ENCODE measurements at regions not wholly inside any gene's neighbourhood (a gene's known extent, or its start where the extent isn't known, plus 50 kb on each side); places are given as distances from the start of the nearest gene placed in this dataset.

DNA sequence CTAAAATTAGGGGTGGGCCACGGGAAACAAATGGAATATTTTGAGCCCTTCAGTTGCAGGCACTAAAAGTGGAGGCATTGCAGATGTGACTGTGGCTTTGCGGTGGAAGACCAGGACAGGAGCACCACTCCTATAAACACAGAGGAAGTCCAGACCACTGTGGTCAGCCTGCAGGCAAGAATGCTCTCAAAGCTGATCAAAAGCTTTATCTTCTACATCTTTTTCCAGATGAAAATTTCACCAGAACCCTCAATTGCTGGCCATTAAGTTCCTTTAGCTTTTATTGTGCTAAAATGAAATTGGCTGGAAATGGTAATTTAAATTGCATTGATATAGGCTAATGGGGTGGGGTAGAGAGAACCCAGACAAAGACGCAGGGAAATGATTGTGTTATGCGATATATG lies 208.8 kb downstream of the ERCC6L2 start (continued):
- TF ChIP-seq RREB1 (CRISPR knock-in tag; IDR thresholded peaks at IDR 0.05) (no peak), DNMT1 (IDR thresholded peaks at IDR 0.05) (no peak), ARID1B (IDR thresholded peaks at IDR 0.05) (no peak)
- TF ChIP-seq, protein P1, sequence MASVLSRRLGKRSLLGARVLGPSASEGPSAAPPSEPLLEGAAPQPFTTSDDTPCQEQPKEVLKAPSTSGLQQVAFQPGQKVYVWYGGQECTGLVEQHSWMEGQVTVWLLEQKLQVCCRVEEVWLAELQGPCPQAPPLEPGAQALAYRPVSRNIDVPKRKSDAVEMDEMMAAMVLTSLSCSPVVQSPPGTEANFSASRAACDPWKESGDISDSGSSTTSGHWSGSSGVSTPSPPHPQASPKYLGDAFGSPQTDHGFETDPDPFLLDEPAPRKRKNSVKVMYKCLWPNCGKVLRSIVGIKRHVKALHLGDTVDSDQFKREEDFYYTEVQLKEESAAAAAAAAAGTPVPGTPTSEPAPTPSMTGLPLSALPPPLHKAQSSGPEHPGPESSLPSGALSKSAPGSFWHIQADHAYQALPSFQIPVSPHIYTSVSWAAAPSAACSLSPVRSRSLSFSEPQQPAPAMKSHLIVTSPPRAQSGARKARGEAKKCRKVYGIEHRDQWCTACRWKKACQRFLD (CRISPR knock-in tag; IDR thresholded peaks at IDR 0.05) = no peak
